MM.1S (cell line): ENCODE measurements at regions not wholly inside any gene's neighbourhood (a gene's known extent, or its start where the extent isn't known, plus 50 kb on each side); places are given as distances from the start of the nearest gene placed in this dataset.

Experiments
- EZH2 ChIP-seq: fragments of 300-600 bp; sonication (generic); optimal IDR thresholded peaks from 2 replicates; pipeline ENCODE3; 2017; ENCODE audit warnings: low read depth, mild to moderate bottlenecking, antibody characterized with exemption, low read length, mixed read lengths
- TF ChIP-seq, protein P1 (sequence below): fragments of 300-600 bp; sonication (generic); IDR thresholded peaks from 2 replicates; pipeline ENCODE4 v1.5.1; 2016; ENCODE audit warnings: antibody characterized with exemption, low read length, mixed read lengths

DNA sequence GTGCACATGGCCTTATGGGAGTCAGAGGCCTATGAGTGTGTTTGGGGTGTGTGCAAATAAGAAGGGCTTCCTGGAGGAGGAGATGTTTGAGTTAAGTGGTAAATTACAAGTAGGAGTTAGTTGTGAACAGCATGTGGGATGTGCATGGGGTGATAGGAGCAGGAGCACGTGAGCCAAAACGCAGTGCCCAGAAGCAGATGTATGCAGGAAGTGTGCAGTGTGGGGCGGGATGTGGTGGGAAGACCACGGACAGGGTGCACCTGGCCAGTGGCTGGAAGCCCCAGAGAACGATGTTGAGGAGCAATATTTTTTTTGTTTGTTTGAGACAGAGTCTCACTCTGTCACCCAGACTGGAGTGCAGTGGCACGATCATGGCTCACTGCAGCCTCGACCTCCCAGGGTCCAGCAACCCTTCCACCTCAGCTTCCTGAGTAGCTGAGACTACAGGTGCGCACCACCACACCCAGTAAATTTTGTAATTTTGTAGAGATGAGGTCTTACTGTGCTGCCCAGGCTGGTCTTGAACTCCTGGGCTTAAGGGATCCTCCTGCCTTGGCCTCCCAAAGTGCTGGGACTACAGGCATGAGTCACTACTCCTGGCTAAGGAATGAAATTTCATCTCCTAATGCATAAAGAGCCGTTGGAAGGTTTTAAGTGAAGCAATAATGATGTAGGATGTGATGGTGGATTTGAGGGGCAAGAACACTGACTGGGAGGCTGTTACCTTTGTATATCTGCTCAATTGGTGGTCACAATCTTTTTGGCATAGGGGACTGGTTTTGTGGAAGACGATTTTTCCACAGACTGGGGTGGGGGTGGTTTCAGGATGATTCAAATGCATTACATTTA lies 78.4 kb downstream of the LYZL2 start:
- TF ChIP-seq, protein P1, sequence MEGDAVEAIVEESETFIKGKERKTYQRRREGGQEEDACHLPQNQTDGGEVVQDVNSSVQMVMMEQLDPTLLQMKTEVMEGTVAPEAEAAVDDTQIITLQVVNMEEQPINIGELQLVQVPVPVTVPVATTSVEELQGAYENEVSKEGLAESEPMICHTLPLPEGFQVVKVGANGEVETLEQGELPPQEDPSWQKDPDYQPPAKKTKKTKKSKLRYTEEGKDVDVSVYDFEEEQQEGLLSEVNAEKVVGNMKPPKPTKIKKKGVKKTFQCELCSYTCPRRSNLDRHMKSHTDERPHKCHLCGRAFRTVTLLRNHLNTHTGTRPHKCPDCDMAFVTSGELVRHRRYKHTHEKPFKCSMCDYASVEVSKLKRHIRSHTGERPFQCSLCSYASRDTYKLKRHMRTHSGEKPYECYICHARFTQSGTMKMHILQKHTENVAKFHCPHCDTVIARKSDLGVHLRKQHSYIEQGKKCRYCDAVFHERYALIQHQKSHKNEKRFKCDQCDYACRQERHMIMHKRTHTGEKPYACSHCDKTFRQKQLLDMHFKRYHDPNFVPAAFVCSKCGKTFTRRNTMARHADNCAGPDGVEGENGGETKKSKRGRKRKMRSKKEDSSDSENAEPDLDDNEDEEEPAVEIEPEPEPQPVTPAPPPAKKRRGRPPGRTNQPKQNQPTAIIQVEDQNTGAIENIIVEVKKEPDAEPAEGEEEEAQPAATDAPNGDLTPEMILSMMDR, result no peak
- TF ChIP-seq EZH2, result no peak
